Omental fat pad (tissue), 3 donors: ENCODE measurements at regions not wholly inside any gene's neighbourhood (a gene's known extent, or its start where the extent isn't known, plus 50 kb on each side); places are given as distances from the start of the nearest gene placed in this dataset.

Source experiments
- ATAC-seq: fragments of 150-250 bp; one replicate; pipeline ENCODE4 v1.9.1; 2016; ENCODE audit warnings: mild to moderate bottlenecking, moderate library complexity; ENCODE audit not compliant: low FRiP score
- DNase-seq: peaks from one replicate; pipeline ENCODE4 v3.0.0-alpha.2; 2019; ENCODE audit warnings: low spot score
- CTCF ChIP-seq, 3 donors: fragments of 450-650 bp; IDR thresholded peaks; one replicate each; pipeline ENCODE4 v1.5.1; 2016 to 2017; ENCODE audit warnings: antibody characterized with exemption in 3 of 3, mild to moderate bottlenecking in 3 of 3, moderate library complexity in 2 of 3

DNA sequence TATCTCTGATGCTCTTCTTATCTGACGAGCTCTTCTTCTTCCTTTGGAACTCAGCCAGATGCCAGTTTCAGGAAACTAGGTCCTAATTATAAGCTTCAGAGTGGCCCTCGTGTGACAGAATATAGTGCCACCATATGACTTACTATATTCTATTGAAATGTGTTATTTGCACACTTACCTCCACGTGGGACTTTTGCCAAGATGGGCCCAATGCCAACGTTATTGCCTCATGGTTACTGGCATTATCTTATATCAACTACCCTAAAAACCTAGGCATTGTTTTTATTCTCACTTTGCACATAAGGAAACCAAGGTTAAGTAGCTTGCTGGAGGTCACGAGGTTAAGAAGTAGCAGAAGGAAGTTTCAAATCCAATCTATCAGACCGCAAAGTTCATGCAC, 71.3 kb upstream of the SLCO3A1 start:
- ATAC-seq (no peak), DNase-seq (no peak)
- no peak for TF ChIP-seq CTCF (IDR thresholded peaks at IDR 0.05)

GRCh38 chr15:91783008-91783407, 70.5 kb upstream of the SLCO3A1 start:
- ATAC-seq (no peak), DNase-seq (no peak)
- TF ChIP-seq CTCF (IDR thresholded peaks at IDR 0.05): no peak

GRCh38 chr15:91783451-91783850, 70.1 kb upstream of the SLCO3A1 start:
- ATAC-seq (no peak), DNase-seq (no peak)
- TF ChIP-seq CTCF (IDR thresholded peaks at IDR 0.05): no peak

DNA sequence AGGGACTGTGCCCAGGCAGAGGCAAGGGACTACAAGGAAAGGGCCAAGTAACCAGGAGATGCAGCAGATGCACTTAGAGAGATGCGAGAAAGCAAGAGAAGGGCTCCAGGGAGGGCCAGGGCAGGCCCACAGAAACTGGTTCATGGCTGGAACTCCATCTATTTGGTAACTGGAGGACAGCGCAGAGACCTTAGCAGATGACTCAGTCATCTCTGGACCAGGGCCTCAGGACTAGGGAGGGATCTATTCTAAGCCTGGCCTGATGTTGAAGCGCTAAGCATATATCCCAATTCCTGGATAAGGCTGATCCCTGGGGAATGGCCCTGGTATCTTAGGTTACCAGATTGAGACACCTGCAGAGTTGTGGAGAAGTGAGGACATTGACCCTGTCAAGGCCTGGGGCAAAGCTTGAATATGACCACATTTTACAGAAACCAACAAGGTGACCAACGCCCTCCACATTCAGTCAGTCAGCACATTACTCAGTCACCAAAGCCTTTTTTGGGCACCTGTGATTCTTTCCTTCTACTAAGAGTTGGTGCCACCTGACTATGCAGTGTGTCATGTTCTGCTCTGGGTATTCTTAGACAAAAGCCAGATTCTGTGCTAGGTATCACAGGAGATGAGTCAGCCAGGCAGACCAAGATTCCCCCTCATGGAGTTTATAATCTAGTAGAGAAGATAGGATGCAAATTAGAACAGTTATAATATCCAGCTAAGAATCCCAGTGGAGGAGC, 68.4 kb upstream of the SLCO3A1 start:
- no peak for ATAC-seq
- no peak for DNase-seq
- no peak for TF ChIP-seq CTCF (IDR thresholded peaks at IDR 0.05)

- TF ChIP-seq CTCF (IDR thresholded peaks at IDR 0.05): no peak
- ATAC-seq (no peak), DNase-seq (no peak)
Measured at GRCh38 chr15:91787198-91787597, 66.3 kb upstream of the SLCO3A1 start.

GRCh38 chr15:91789136-91789535, 64.4 kb upstream of the SLCO3A1 start:
- TF ChIP-seq CTCF (IDR thresholded peaks at IDR 0.05): no peak
- ATAC-seq (no peak), DNase-seq (no peak)

DNA sequence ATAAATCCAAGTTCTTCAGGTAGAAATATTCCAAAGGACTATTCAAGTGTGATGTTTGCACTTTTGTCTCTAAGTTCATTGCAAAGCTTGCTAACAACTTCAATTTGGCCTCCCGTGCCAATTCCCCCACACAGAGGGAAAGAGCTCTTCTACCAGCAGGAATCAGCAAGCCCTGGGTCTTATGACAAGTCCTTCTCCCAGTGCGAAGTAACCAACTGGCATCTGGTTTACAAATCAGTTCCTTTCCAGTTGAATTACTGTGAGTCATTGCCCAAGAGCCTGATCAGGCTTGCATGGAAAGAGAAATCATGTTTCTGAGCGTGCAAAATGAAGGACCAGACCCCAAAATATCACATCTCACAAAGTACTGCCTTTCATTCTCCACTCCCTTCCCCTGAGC, 62.7 kb upstream of the SLCO3A1 start:
- DNase-seq: no peak
- TF ChIP-seq CTCF (IDR thresholded peaks at IDR 0.05): no peak
- no peak for ATAC-seq
